NOMO-1 treated with DMSO at 0.1 percent for 48 hours (cell line): ENCODE measurements at regions not wholly inside any gene's neighbourhood (a gene's known extent, or its start where the extent isn't known, plus 50 kb on each side); places are given as distances from the start of the nearest gene placed in this dataset.
"Not testable (repeated sequence)": the region's sequence is repeated elsewhere in the genome, so short reads cannot be mapped to it uniquely, and the experiment has no call there.

Experiments used
- DNase-seq: peaks from one replicate; lab custom pipeline; 2025; ENCODE audit not compliant: unreplicated experiment; lab: John Stamatoyannopoulos, UW

DNA sequence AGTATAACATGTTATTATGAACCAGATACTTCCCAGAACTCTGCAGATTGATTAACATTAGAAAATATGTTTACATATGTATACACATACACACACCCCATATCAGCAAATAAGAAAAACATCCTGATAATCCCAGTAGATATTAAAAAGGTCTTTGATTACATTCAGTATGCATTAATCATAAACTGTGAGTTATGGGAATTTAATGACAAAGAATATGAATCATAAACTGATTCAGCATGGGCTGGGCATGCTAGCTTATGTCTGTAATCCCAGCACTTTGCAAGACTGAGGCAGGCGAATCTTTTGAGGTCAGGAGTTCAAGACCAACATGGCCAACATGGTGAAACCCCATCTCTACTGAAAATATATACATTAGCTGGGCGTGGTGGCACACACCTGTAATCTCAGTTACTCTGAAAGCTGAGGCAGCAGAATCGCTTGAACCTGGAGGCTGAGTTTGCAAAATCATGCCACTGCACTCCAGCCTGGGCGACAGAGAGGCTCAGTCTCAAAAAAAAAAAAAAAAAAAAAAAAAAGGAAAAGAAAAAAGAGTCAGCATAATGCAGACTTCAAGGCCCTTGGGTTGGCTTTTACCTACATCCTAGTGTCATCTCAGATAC is 581.9 kb upstream of the PRR20A start:
- no peak for DNase-seq

DNA sequence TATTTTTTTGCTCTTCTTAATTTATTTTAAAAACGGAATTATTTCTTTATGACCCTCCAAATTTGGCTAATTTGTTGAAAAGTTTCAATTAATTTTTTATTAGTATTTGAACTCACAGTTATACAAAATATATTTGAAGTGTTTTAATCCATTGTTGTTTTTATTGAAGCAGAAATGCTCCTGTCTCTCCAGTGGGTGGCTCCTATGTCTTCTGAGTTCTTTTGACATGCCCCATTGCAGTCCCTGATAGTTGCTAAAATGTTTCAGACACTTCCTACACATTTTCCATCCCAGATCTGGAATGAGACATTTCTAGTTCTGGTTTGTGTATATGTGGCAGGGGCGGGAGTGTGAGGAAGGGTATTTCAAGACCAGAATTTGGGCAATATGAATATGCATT is 579.4 kb upstream of the PRR20A start:
- no peak for DNase-seq

DNA sequence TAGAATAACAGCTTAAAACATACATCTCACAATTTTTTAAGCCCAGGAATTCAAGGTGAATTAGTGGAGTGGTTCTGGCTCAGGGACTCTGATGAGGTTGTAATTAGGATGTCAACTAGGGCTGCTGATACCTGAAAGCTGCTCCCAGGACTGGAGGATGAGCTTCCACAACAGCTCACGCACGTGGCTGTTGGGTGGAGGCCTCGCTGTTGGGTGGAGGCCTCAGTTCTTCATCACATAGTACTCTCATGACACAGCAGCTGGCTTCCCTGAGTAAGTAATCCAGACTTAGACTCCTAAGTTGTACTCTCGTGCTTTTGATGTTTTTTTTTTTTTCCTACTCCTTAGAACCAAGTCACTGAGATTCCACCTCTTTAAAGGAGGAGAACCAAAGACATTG is 577.1 kb upstream of the PRR20A start:
- DNase-seq: no peak

DNA sequence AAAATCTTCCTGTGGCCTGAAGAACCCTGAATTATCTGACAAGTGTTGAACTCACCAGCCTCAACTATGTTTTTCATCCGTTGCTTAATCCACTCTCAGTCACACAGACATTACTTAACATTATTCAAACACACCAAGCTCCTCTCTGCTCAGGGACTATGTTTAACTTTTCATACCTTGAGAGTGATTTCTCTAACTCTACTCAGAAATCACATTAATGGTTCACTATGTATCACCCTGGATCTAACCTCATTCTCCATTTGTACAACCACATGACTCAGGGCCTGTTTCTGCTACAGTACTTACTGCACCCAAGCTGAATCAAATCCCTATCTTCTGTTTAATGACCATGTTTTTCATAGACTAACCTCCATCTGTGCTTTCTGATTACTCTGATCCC is 553.7 kb upstream of the PRR20A start:
- DNase-seq: no peak

DNA sequence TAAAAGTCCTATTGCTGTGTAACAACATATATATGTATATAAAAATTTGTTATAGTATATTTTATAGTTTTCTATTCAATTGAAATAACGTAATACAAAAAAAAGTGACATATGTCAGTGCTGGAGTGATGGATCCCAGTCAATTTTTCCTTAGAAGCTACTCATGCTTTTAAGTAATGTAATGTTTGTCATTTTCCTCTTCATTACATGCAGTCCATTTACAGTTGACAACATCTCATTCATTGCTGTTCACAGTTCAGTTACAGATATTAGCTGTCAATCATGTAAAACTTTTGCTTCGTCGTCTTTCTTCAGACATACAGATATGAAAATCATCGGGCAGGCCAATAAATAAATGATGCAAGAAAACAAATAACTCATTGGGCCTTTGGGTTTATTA is 525.1 kb upstream of the PRR20A start:
- no peak for DNase-seq

DNA sequence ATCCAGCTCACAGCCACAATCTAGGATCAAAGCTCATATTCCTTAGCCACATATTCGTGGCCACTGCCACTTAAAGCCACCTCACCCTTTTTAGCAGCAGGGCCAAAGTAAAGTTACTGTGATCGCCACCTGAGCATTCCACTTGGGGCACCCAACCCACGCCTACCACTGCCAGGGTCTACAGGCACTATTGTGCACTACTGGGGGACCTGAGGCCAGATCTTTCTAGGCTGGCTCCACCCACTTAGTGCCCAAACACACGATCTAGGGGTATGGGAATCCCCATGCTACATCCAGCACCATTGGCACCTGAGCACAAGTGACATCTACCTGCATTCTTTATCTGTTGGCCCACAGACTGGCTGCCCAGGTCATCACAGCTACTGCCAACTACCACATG is 517.9 kb upstream of the PRR20A start:
- no peak for DNase-seq

DNA sequence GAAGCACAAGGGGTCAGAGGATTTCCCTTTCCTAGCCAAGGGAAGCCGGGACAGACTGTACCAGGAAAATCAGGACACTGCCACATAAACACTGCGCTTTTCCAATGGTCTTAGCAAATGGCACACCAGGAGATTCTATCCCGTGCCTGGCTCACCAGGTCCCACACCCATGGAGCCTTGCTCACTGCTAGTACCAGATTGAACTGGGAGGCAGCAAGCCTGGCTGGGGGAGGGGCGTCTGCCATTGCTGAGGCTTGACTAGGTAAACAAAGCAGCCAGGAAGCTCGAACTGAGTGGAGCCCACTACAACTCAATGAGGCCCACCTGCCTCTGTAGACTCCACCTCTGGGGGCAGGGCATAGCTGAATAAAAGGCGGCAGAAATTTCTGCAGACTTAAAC is 511.8 kb upstream of the PRR20A start:
- not testable (repeated sequence) for DNase-seq

DNA sequence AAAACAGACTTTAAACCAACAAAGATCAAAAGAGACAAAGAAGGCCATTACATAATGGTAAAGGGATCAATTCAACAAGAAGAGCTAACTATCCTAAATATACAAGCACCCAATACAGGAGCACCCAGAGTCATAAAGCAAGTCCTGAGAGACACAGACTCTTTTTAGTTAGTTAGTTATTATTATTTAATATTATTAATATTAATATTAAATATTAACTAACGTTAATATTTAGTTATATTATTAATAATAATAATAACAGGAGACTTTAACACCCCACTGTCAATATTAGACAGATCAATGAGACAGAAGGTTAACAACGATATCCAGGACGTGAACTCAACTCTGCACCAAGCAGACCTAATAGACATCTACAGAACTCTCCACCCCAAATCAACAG is 509.7 kb upstream of the PRR20A start:
- DNase-seq: not testable (repeated sequence)

DNA sequence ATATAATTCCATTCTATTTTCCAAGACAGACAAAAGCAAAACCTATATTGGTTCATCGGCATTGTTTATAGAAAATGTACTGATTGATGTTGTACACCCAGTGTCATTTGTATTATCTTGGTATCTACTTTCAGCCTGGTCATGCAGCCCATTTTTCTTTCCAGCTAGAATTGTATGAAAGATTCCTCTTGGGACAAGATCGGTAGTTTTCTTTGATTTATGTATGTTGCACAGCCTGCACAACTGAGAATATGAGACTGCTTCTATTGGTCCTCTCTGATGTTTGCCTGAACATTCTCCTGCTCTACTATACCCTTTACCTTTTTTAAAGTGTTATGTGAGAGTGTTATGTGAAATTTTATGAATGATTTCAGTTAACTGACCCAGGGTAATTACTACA is 487.7 kb upstream of the PRR20A start:
- DNase-seq: no peak

DNA sequence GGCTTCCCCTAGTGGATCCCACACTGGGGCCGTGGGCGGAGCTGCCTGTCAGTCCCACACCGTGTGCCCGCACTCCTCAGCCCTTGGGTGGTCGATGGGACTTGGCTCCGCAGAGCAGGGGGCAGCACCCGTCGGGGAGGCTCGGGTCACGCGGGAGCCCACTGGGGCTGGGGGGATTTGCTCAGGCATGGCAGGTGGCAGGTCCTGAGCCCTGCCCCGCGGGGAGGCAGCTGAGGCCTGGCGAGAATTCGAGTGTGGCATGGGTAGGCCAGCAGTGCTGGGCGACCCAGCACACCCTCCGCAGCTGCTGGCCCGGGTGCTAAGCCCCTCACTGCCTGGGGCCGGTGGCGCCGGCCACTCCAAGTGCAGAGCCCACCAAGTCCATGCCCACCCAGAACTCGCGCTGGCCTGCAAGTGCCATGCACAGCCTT is 481.7 kb upstream of the PRR20A start:
- DNase-seq: no peak

DNA sequence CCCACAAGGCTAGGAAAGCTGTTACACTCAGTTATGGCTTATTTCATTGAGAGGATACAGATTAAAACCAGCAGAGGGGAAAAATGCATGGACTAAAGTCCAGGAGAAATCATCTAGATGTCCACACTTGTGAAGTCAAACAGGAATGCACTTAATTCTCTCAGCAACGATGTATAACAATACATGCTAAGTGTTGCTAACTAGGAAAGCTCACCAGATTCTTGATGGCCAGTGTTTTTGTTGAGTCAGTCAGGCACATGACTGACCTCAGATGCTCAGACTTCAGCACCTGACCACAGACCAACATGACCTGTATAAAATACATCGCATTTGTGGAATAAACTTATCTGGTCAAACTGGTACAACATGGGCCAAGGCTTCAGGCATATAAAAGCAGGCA is 470.2 kb upstream of the PRR20A start:
- DNase-seq: no peak

DNA sequence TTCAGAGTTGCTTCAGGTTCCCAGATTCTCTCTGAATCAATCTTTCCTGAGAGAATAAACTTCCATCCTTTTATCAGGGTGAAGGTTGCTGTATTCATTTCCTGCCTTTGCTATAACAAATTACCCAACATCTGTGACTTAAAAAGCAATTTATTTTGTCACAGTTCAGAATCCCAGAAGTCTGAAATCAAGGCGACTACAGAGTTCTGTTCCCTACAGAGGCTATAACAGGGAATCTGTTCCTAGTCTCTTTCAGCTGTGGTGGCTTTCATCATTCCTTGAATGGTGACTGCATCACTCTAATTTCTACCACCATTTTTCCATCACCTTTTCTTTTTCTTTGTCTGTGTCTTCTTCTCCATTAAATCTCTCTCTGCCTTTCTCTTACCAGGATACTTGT is 459.3 kb upstream of the PRR20A start:
- DNase-seq: no peak

DNA sequence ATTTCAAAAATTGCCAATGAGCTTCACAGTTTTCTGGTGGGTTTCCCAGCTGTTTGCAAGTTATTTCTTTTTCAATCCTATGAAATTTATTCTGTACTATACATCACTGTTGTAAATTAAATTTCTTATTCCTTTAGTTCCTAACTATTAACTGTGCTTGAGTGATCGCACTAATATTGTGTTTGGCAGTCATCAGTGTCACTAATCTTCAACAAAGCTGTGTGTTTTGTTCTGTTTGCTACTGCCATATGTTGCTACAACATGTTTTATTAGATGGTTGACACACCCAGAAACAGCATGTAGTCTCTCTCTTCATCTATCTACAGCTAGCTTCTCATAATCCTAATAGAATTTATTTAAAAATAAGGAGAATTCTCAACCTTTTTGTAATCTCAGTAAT is 453.6 kb upstream of the PRR20A start:
- no peak for DNase-seq

DNA sequence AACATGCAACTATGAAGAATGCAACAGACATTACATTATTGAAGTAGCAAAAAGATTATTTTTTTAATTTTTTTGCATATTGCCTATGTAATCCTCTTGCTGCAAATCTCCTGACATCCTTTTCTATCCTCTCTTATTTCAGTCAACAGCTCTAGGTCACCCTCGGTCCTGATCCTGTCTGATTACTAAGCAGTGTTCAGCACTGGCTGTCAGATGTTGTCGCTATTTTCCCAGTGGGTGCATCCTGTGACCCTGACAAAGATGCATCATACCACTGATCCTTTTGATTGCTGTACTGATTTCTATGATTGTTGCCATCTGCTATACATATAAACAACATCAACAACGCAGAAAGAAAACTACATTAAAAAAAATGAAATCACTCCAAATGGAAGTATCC is 443.7 kb upstream of the PRR20A start:
- no peak for DNase-seq

DNA sequence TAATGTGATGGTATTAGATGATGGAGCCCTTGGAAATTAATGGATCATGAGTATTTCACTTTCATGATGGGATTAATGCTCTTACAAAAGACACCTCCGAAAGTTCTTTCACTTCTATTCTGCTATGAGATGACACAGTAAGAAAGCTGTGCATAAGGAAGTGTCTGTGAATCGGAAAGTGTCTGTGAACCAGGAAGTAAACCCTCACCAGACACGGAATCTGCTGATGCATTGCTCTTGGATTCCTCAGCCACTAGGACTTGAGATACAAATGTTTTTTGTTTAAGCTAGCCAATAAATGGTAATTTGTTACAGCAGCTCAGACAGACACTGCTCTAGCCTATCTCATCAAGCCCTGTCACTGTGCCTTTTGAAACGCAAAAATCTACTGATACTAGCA is 440.4 kb upstream of the PRR20A start:
- DNase-seq: peak; percentile 70

DNA sequence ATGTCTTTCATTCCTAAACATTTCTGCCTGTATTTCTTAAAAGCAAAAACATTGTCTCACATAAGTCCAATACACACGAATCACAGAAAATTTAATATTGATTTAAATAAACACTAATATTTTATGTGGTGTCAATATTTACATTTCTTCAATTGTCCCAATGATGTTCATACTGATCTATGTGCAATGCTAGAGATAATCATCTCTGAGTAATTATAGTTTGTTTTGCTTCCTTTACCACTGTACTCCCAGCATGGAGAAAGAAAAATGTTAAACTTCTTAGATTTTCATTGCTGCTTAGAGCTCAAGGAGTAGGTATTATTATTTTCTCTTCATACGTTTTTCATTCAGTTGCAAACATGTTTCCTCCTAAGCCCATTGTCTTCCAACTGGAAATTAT is 434.2 kb upstream of the PRR20A start:
- DNase-seq: no peak

DNA sequence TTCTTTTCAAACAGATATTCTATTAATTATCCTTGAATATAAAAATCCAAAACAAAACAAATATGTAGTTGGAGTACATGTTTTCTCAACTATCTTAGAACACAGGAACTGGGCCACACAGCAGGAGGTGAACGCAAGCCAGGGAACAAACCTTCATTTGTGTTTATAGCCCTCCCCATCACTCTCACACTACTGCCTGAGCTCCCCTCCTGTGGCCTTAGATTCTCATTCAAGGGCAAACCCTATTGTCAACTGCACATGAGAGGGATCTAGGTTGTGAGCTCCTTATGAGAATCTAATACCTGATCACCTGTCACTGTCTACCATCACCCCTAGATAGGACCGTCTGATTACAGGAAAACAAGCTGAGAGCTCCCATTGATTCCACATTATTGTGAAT is 427.1 kb upstream of the PRR20A start:
- no peak for DNase-seq

DNA sequence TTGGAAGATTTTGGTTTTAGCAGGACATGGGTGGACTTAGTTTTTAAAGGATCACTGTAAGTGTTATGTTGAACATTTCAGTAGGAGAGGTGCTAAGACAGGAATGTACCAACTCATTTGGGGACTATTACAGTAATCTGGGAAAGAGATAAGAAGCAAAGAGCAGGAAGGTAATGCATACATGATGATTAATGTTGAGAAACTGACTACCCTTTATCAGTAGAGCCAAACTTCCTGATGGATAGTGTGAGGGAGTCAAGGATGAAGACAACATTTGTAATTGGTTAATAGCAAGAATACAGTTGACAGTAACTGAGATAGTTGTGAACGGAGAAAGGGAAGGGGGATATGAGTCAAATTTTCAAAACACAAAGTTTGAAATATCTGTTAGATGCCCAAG is 421.9 kb upstream of the PRR20A start:
- no peak for DNase-seq

DNA sequence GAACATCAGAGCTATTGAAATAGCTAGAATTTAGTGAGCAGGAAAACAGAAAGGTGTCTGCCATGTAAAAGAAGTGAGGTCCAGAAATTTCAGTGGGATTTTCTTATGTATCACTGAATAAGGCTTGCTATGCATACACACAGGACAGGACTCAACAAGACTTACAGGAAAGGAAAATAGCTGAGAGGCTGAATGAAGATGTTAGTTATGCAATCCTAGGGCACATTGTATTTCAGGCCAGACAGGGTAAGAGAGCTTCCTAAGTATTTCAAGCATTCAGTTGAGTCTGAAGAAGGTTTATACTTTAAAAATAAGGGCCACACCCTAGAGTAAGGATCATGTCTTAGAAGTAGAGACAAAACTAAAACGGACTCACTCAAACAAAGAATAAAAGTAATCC is 419.9 kb upstream of the PRR20A start:
- DNase-seq: no peak

DNA sequence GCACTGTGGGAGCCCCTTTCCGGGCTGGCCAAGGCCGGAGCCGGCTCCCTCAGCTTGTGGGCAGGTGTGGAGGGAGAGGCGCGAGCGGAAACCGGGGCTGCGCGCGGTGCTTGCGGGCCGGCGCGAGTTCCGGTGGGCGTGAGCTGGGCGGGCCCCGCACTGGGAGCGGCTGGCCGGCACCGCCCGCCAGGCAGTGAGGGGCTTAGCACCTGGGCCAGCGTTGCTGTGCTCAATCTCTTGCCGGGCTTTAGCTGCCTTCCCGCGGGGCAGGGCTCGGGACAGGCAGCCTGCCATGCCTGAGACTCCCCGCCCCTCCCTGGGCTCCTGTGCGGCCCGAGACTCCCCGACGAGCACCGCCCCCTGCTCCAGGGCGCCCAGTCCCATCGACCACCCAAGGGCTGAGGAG is 405.2 kb upstream of the PRR20A start:
- no peak for DNase-seq

DNA sequence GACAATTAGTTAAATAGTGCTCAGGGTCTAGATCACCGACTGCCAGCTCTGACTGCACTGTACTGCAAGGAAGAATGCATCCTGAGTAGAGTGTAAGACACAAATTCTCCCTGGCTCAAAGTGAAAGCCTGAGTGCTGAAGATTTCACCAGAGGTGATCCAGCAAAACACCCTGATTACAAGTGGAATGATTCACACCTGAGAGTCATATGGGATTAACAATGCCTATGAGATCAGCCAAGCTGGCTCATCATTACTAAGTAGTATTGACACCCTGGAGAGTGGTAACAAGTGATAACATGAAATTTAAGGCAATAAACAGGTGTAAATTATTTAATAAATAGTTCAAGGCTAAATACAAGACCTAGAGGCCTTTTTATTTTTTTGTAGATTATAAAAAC is 403.8 kb upstream of the PRR20A start:
- no peak for DNase-seq

DNA sequence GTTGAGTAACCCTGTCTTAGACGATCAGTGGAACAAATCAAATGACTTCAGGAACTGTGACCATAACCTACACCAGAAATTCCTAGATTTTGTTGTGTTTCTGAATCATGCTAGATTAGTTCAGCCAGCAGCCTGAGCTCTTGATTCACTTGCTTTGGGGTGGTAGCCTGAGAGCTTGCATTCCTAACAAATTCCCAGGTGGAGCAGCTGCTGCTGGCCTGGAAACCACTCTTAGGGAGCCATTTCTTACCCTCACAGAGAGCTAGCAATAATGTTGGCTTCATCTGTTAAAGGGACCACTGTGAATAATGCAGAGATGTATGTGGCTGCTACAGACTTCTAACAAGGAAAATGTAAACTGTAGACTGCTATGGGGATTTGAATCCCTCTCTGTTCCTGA is 388.1 kb upstream of the PRR20A start:
- DNase-seq: no peak

DNA sequence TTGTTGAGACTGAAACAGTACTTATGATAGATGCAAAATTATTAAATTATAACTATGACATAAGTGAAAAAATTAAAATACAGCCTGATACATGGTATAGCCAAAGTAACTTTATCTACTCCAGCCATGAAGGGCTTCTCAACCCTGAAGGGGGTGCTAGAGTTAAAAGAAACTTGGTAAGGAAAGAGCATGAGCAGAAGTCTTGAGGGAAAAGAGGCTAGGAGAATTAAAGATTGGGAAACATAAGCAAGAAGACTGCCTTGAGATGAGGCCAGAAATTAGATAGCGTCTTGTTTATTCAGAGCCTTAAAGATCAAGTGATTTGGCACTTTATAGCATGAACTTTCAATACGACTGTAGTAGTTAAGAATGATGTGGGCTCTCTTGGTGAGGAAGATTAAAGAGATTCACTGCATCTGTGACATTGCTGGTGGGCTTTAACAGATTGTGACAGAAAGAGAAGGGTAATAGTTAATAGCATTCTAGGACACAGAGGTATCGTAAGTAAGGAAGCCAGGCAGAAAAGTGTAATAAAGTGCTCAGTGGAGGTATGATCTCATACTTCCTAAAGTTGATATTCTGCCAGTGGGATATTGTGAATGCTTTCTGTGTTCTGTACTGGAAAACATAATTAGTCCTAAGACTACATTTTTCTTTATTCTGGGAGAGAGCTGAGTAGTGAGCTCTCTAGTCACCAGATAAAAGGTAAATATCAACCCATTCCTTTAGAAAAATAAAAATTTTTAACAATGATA is 385.4 kb upstream of the PRR20A start:
- no peak for DNase-seq
